ENCODE measurements at regions not wholly inside any gene's neighbourhood (a gene's known extent, or its start where the extent isn't known, plus 50 kb on each side); places are given as distances from the start of the nearest gene placed in this dataset.

DNA sequence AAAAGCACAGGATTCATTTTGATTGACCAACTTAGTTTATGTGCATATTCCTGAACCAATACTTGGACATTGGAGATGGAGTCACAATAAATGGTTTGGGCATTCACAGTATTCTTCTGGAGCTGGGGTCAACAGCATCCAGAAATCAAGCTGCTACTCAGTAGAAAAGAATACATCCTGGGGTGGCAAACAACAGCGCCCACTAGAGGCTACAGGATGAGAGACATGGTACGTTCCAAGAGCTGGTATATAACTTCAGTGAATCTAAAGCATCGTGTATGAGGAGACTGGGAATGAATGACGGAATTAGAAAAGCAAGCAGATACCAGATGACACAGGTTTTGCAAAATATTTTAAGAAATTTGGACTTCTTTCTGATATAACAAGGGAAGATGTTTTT lies 142.9 kb upstream of the FIGN start:
- TF ChIP-seq EZH2 (IDR thresholded peaks at IDR 0.05; ENCODE audit: insufficient read depth, poor library complexity, severe bottlenecking) (no peak), EZH2phosphoT487 (IDR thresholded peaks at IDR 0.05; ENCODE audit: insufficient read depth, low read depth) (no peak)
